ENCODE measurements at regions not wholly inside any gene's neighbourhood (a gene's known extent, or its start where the extent isn't known, plus 50 kb on each side); places are given as distances from the start of the nearest gene placed in this dataset.

GRCh38 chr3:72331076-72331475 is 517.2 kb downstream of the SHQ1 start:
- Mint-ChIP-seq H3K36me3 (ENCODE audit: insufficient read depth) (no peaks in the 10 kb centered on the region), H3K9me3 (no peaks in the 10 kb centered on the region), H3K27ac (no peak overlapping the region), H3K27me3 (peaks cover 8 to 15% of the 10 kb centered on the region in 2 donors), H3K4me3 (no peak overlapping the region), H3K4me1 (ENCODE audit: low read depth in 2 of 2) (no peaks in the 10 kb centered on the region)
- DNase-seq (no peak), ATAC-seq (replicated peaks) (no peak)

DNA sequence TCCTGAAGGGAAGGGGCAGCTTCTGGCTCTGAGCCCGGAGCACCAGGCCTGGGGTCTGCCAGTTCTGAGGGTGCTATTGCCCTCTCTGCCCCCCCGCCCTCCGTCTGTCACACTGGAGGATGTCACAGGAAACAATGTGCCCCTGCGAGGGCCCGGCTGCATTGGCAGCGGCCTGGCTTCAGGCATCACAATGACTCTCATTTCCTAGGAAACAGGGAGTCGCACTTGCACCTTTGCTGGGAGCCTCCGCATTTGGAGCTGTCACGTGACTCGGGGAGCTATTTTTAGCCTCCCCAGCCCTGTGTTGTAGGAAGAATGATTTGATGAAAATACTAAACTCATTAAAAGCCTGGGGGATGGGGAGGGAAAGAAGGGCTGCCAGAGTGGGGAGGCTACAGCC is 518.9 kb downstream of the SHQ1 start:
- Mint-ChIP-seq H3K4me1 (ENCODE audit: low read depth in 2 of 2) (no peaks in the 10 kb centered on the region), H3K27me3 (peaks cover 8 to 15% of the 10 kb centered on the region in 2 donors), H3K9me3 (no peaks in the 10 kb centered on the region), H3K4me3 (no peak overlapping the region), H3K36me3 (ENCODE audit: insufficient read depth) (no peaks in the 10 kb centered on the region), H3K27ac (no peak overlapping the region)
- DNase-seq (no peak), ATAC-seq (replicated peaks) (no peak)

GRCh38 chr3:72328755-72329277 is 519.4 kb downstream of the SHQ1 start:
- H3K36me3 Mint-ChIP-seq (ENCODE audit: insufficient read depth): no peaks in the 10 kb centered on the region
- peaks cover 8 to 15% of the 10 kb centered on the region in 2 donors for H3K27me3 Mint-ChIP-seq
- no peak for ATAC-seq (replicated peaks)
- no peaks in the 10 kb centered on the region for H3K4me1 Mint-ChIP-seq (ENCODE audit: low read depth in 2 of 2)
- H3K4me3 Mint-ChIP-seq: no peak overlapping the region
- H3K27ac Mint-ChIP-seq: no peak overlapping the region
- no peak for DNase-seq
- no peaks in the 10 kb centered on the region for H3K9me3 Mint-ChIP-seq

GRCh38 chr3:72327008-72327407 is 521.2 kb downstream of the SHQ1 start:
- peaks cover 8 to 15% of the 10 kb centered on the region in 2 donors for H3K27me3 Mint-ChIP-seq
- H3K4me3 Mint-ChIP-seq: no peak overlapping the region
- H3K36me3 Mint-ChIP-seq (ENCODE audit: insufficient read depth): no peaks in the 10 kb centered on the region
- DNase-seq (no peak), ATAC-seq (replicated peaks) (no peak)
- H3K9me3 Mint-ChIP-seq: no peaks in the 10 kb centered on the region
- H3K4me1 Mint-ChIP-seq (ENCODE audit: low read depth in 2 of 2): no peaks in the 10 kb centered on the region
- no peak overlapping the region for H3K27ac Mint-ChIP-seq

DNA sequence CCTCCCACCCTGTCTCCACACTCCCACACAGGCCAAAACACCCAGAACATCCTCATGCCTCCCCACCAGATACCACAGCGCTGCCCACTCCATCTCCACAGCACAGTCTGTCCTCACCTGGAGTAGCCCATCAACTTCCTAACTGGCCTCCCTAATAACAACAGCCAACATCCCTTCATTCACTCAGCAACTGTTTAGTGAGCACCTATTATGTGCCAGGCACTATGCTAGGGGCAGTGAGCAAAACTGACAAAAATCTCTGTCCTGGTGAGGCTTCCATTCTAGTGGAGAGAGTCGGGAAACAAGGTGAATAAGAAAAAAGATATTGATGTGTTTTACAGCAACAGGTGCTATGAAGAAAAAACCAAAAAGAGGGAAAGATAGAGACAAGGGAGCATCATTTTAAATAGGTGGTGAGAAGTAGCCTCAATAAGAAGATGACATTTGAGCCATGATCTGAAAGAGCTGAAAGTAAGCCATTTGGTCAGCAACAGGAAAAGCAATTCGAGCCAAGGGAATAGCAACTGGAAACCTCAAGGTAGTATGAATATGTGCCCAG is 523.9 kb downstream of the SHQ1 start:
- Mint-ChIP-seq H3K9me3 (no peaks in the 10 kb centered on the region), H3K4me3 (no peak overlapping the region), H3K36me3 (ENCODE audit: insufficient read depth) (no peaks in the 10 kb centered on the region), H3K27me3 (peaks cover 8 to 15% of the 10 kb centered on the region in 2 donors), H3K4me1 (ENCODE audit: low read depth in 2 of 2) (no peaks in the 10 kb centered on the region), H3K27ac (no peak overlapping the region)
- DNase-seq (no peak), ATAC-seq (replicated peaks) (no peak)

DNA sequence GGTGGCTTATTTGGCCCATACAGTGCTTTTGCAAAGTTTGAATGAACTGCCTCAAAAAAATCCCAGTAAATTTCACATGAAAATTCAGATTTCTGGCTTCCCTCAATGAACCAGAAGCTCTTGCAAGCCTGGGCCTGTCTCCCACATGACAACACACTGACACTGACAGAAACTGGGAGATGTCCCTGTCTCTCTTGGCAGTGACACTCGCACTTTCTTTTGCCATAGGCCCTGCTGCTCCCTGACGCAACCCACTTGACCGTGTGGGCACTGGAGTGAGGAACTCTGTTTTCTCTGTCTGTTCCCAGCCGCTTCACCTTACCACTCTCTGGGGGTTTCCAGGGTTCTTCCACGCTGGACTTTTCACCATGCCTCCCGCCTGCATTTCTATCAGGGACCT is 524.5 kb downstream of the SHQ1 start:
- DNase-seq (no peak), ATAC-seq (replicated peaks) (no peak)
- H3K4me3 Mint-ChIP-seq: no peak overlapping the region
- no peaks in the 10 kb centered on the region for H3K36me3 Mint-ChIP-seq (ENCODE audit: insufficient read depth)
- no peak overlapping the region for H3K27ac Mint-ChIP-seq
- H3K9me3 Mint-ChIP-seq: no peaks in the 10 kb centered on the region
- peaks cover 7 to 15% of the 10 kb centered on the region in 2 donors for H3K27me3 Mint-ChIP-seq
- H3K4me1 Mint-ChIP-seq (ENCODE audit: low read depth in 2 of 2): no peaks in the 10 kb centered on the region

GRCh38 chr3:72322264-72322976 is 525.8 kb downstream of the SHQ1 start:
- no peak for DNase-seq
- Mint-ChIP-seq H3K27me3 (peaks cover 0 to 6% of the 10 kb centered on the region in 2 donors), H3K9me3 (no peaks in the 10 kb centered on the region), H3K4me1 (ENCODE audit: low read depth in 2 of 2) (no peaks in the 10 kb centered on the region), H3K4me3 (no peak overlapping the region), H3K27ac (no peak overlapping the region), H3K36me3 (ENCODE audit: insufficient read depth) (no peaks in the 10 kb centered on the region)
- no peak for ATAC-seq (replicated peaks)

DNA sequence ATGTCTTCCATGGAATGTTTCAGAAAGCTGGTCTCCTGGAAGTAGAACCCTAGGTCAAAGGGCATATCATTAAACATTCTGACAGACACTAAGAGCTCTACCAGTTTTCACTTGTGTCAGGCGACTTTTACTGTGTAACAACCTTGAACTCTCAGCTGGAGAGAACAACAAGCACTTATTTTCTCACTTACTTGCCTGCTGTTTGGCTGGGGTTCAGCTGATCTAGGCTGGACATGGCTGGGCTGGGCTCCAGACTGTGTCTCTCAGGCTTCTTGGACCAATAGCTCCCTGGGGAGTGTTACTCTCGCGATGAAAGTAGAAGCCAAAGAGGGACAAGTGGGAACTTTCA is 527.3 kb downstream of the SHQ1 start:
- no peak for DNase-seq
- H3K4me3 Mint-ChIP-seq: no peak overlapping the region

DNA sequence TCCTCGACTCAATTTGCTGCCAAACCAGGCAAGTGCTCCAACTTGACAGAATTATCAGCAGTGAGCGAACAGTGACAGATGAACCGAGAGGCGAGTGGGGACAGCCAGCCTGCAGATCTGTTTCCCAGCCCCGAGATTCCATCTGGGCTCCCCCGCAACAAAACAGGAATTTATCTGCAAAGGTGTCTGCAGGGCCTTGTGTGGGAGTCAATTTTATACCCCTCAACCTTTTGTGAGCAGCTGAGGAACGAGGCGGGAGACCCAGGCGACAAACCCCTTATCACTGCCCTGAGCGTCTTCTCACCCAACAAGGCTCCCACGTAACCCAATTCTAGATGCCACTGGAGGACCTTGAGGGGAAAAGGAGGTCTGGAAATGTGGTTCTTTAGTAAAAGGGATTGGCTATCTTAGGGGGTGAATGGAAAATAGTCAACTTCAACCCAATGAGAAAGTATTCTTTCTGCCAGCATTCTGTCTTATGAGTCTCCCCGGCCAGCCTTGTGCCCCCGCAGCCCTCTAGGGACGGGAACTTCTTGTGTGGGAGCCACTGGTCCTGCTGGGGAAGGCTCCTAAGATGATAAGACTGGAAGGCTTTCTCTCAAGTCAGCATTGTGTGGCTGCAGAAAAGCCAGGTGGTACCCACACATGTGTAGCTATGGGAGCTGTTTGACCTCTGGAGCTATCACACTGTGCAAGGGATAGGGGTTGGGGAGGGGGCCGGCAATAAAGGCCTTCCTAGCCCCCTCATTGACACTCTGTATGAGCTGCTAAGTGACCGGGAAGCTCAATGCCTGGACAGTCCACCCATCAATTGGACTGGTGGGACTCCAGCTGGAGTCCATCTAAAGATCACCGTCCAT is 527.9 kb downstream of the SHQ1 start:
- Mint-ChIP-seq H3K9me3 (no peaks in the 10 kb centered on the region), H3K4me3 (no peak overlapping the region), H3K27ac (no peak overlapping the region), H3K4me1 (ENCODE audit: low read depth in 2 of 2) (no peaks in the 10 kb centered on the region), H3K36me3 (ENCODE audit: insufficient read depth) (no peaks in the 10 kb centered on the region), H3K27me3 (no peaks in the 10 kb centered on the region)
- no peak for ATAC-seq (replicated peaks)
- DNase-seq: no peak

More for the DNA sequence above, 527.3 kb downstream of the SHQ1 start:
- ATAC-seq (replicated peaks): no peak
- Mint-ChIP-seq H3K9me3 (no peaks in the 10 kb centered on the region), H3K4me1 (ENCODE audit: low read depth in 2 of 2) (no peaks in the 10 kb centered on the region), H3K27ac (no peak overlapping the region), H3K27me3 (no peaks in the 10 kb centered on the region), H3K36me3 (ENCODE audit: insufficient read depth) (no peaks in the 10 kb centered on the region)

GRCh38 chr3:72319194-72320094 is 528.8 kb downstream of the SHQ1 start:
- Mint-ChIP-seq H3K4me1 (ENCODE audit: low read depth in 2 of 2) (no peaks in the 10 kb centered on the region), H3K9me3 (no peaks in the 10 kb centered on the region), H3K36me3 (ENCODE audit: insufficient read depth) (no peaks in the 10 kb centered on the region), H3K27ac (no peak overlapping the region), H3K27me3 (no peaks in the 10 kb centered on the region), H3K4me3 (no peak overlapping the region)
- ATAC-seq (replicated peaks) (no peak), DNase-seq (no peak)

GRCh38 chr3:72318504-72319193 is 529.6 kb downstream of the SHQ1 start:
- no peaks in the 10 kb centered on the region for H3K9me3 Mint-ChIP-seq
- no peak overlapping the region for H3K27ac Mint-ChIP-seq
- ATAC-seq (replicated peaks): no peak
- no peak for DNase-seq
- H3K36me3 Mint-ChIP-seq (ENCODE audit: insufficient read depth): no peaks in the 10 kb centered on the region
- H3K4me3 Mint-ChIP-seq: no peak overlapping the region
- no peaks in the 10 kb centered on the region for H3K4me1 Mint-ChIP-seq (ENCODE audit: low read depth in 2 of 2)
- peaks cover 2% of the 10 kb centered on the region in 2 donors for H3K27me3 Mint-ChIP-seq

GRCh38 chr3:72317491-72317890 is 530.8 kb downstream of the SHQ1 start:
- peaks cover 6% of the 10 kb centered on the region in 2 donors for H3K27me3 Mint-ChIP-seq
- H3K27ac Mint-ChIP-seq: no peak overlapping the region
- H3K9me3 Mint-ChIP-seq: no peaks in the 10 kb centered on the region
- no peaks in the 10 kb centered on the region for H3K4me1 Mint-ChIP-seq (ENCODE audit: low read depth in 2 of 2)
- no peak overlapping the region for H3K4me3 Mint-ChIP-seq
- no peak for DNase-seq
- no peak for ATAC-seq (replicated peaks)
- H3K36me3 Mint-ChIP-seq (ENCODE audit: insufficient read depth): no peaks in the 10 kb centered on the region

Data from effector memory CD8-positive, alpha-beta T cell (primary cell).